NCI-H69 (cell line): ENCODE measurements at regions not wholly inside any gene's neighbourhood (a gene's known extent, or its start where the extent isn't known, plus 50 kb on each side); places are given as distances from the start of the nearest gene placed in this dataset.
"Not testable (repeated sequence)": the region's sequence is repeated elsewhere in the genome, so short reads cannot be mapped to it uniquely, and the experiment has no call there.

Experiments
- DNase-seq: peaks from one replicate; lab custom pipeline; 2025; lab: John Stamatoyannopoulos, UW

- DNase-seq: no peak
Measured at GRCh38 chr10:44004913-44005787, 356.5 kb upstream of the ZNF32 start.

- no peak for DNase-seq
Measured at GRCh38 chr10:43998021-43998809, 349.5 kb upstream of the ZNF32 start.

- DNase-seq: no peak
Measured at GRCh38 chr10:43997330-43997729, 348.6 kb upstream of the ZNF32 start.

GRCh38 chr10:43994539-43994938 lies 345.9 kb upstream of the ZNF32 start:
- no peak for DNase-seq

- not testable (repeated sequence) for DNase-seq
Measured at GRCh38 chr10:43992816-43993215, 344.1 kb upstream of the ZNF32 start.

- no peak for DNase-seq
Measured at GRCh38 chr10:43986374-43986773, 337.7 kb upstream of the ZNF32 start.

GRCh38 chr10:43985941-43986340 lies 337.3 kb upstream of the ZNF32 start:
- no peak for DNase-seq

- DNase-seq: no peak
Measured at GRCh38 chr10:43983856-43984271, 335.2 kb upstream of the ZNF32 start.

- no peak for DNase-seq
Measured at GRCh38 chr10:43983405-43983804, 334.7 kb upstream of the ZNF32 start.

- no peak for DNase-seq
Measured at GRCh38 chr10:43982250-43982649, 333.6 kb upstream of the ZNF32 start.

- DNase-seq: no peak
Measured at GRCh38 chr10:43981696-43982095, 333.0 kb upstream of the ZNF32 start.

GRCh38 chr10:43981232-43981631 lies 332.6 kb upstream of the ZNF32 start:
- no peak for DNase-seq

- no peak for DNase-seq
Measured at GRCh38 chr10:43980715-43981114, 332.0 kb upstream of the ZNF32 start.

GRCh38 chr10:43980313-43980712 lies 331.6 kb upstream of the ZNF32 start:
- DNase-seq: no peak

GRCh38 chr10:43979551-43979950 lies 330.9 kb upstream of the ZNF32 start:
- no peak for DNase-seq

GRCh38 chr10:43978936-43979335 lies 330.3 kb upstream of the ZNF32 start:
- DNase-seq: no peak

GRCh38 chr10:43978091-43978490 lies 329.4 kb upstream of the ZNF32 start:
- no peak for DNase-seq

GRCh38 chr10:43976292-43976691 lies 327.6 kb upstream of the ZNF32 start:
- no peak for DNase-seq

- DNase-seq: no peak
Measured at GRCh38 chr10:43973801-43974200, 325.1 kb upstream of the ZNF32 start.

- DNase-seq: no peak
Measured at GRCh38 chr10:43972976-43973647, 324.4 kb upstream of the ZNF32 start.

GRCh38 chr10:43971981-43972380 lies 323.3 kb upstream of the ZNF32 start:
- DNase-seq: no peak

GRCh38 chr10:43971306-43971705 lies 322.6 kb upstream of the ZNF32 start:
- no peak for DNase-seq

GRCh38 chr10:43970717-43971116 lies 322.0 kb upstream of the ZNF32 start:
- no peak for DNase-seq
